B cell (primary cell): ENCODE measurements at regions not wholly inside any gene's neighbourhood (a gene's known extent, or its start where the extent isn't known, plus 50 kb on each side); places are given as distances from the start of the nearest gene placed in this dataset.

Experiments used
- ATAC-seq: fragments of 200-7000 bp; cut with Tn5 transposase; one replicate; pipeline ENCODE4 v1.10.0; 2021; ENCODE audit warnings: low read depth, mild to moderate bottlenecking, moderate number of reproducible peaks, moderate library complexity
- CTCF ChIA-PET: fragments of 350-600 bp; sonication (Branson Sonifier 250); formaldehyde crosslinking; loops from one replicate; lab custom pipeline; 2021; ENCODE audit warnings: antibody characterized with exemption, inconsistent platforms; lab: Charles Lee
- POLR2A ChIA-PET: fragments of 350-600 bp; sonication (Branson Sonifier 250); formaldehyde crosslinking; loops from one replicate; lab custom pipeline; 2021; ENCODE audit warnings: antibody characterized with exemption; lab: Charles Lee
- DNase-seq: peaks from one replicate; pipeline ENCODE4 v3.0.0; 2013
- H2AFZ ChIP-seq: 2 replicates; pipeline ENCODE4 v1.6.1; 2012; ENCODE audit warnings: mild to moderate bottlenecking, low read depth, low read length; ENCODE audit not compliant: insufficient read depth, poor library complexity, severe bottlenecking
- H3K27ac ChIP-seq, 2 donors: 1 replicate in 1 of 2; 2 replicates in 1 of 2; pipeline ENCODE4 v1.5.1; 2012 to 2013; ENCODE audit warnings: low read length in 2 of 2, mild to moderate bottlenecking in 2 of 2, moderate library complexity in 1 of 2
- H3K27me3 ChIP-seq, 4 experiments: fragments of 200-600 bp in 1 of 4; sonication (generic) in 1 of 4; replicated peaks in 1 of 4; 1 replicate in 2 of 4; 2 replicates in 2 of 4; pipeline versions ENCODE4 v1.6.1 to v1.7.0; 2013 to 2016; ENCODE audit warnings: low read length in 3 of 4, mild to moderate bottlenecking in 2 of 4, mixed read lengths in 1 of 4, moderate library complexity in 1 of 4; ENCODE audit not compliant: insufficient read depth in 4 of 4, control insufficient read depth in 3 of 4; ENCODE audit errors: control extremely low read depth in 1 of 4
- H3K36me3 ChIP-seq, 2 experiments: replicated peaks in 1 of 2; 1 replicate in 1 of 2; 2 replicates in 1 of 2; pipeline versions ENCODE4 v1.6.1 to v1.7.1; 2013; ENCODE audit warnings: low read length in 1 of 2; ENCODE audit not compliant: insufficient read depth in 2 of 2, control insufficient read depth in 1 of 2; ENCODE audit errors: control extremely low read depth in 1 of 2, extremely low read depth in 1 of 2
- H3K4me1 ChIP-seq, 2 donors: fragments of 200-600 bp in 1 of 2; sonication (generic) in 1 of 2; 1 replicate in 1 of 2; 2 replicates in 1 of 2; pipeline versions ENCODE4 v1.5.1 to v1.6.1; 2013 to 2017; ENCODE audit warnings: low read length in 2 of 2; ENCODE audit not compliant: control insufficient read depth in 2 of 2, insufficient read depth in 2 of 2
- H3K4me2 ChIP-seq: replicated peaks from 2 replicates; pipeline ENCODE3; 2012; ENCODE audit warnings: mild to moderate bottlenecking, low read depth, low read length; ENCODE audit not compliant: poor library complexity, severe bottlenecking
- H3K4me3 ChIP-seq, 5 experiments: fragments of 200-600 bp in 1 of 5; sonication (generic) in 1 of 5; 1 replicate in 3 of 5; 2 replicates in 2 of 5; pipeline versions ENCODE4 v1.5.1 to v1.7.0; 2011 to 2016; ENCODE audit warnings: low read length in 4 of 5, mild to moderate bottlenecking in 4 of 5, low read depth in 2 of 5, control low read depth in 1 of 5, moderate library complexity in 1 of 5; ENCODE audit not compliant: insufficient read depth in 1 of 5; ENCODE audit errors: control extremely low read depth in 1 of 5, extremely low read depth in 1 of 5
- H3K79me2 ChIP-seq: fragments of 200-600 bp; sonication (generic); one replicate; pipeline ENCODE4 v1.6.0; 2016; ENCODE audit warnings: low read length; ENCODE audit not compliant: control insufficient read depth, insufficient read depth
- H3K9ac ChIP-seq: fragments of 200-600 bp; sonication (generic); 2 replicates; pipeline ENCODE4 v1.6.1; 2017; ENCODE audit warnings: mild to moderate bottlenecking, low read length, moderate library complexity
- H3K9me3 ChIP-seq, 3 donors: one replicate each; pipeline versions ENCODE4 v1.6.1 to v1.7.1; 2013; ENCODE audit warnings: low read length in 2 of 3; ENCODE audit not compliant: control insufficient read depth in 2 of 3, insufficient read depth in 1 of 3; ENCODE audit errors: control extremely low read depth in 1 of 3
- H4K20me1 ChIP-seq: 2 replicates; pipeline ENCODE4 v1.6.0; 2012; ENCODE audit warnings: mild to moderate bottlenecking, low read length; ENCODE audit not compliant: insufficient read depth, control insufficient read depth, poor library complexity, severe bottlenecking
- H3K27ac Mint-ChIP-seq: one replicate; pipeline ENCODE4 v1.8.0; 2021; ENCODE audit warnings: mixed read lengths
- H3K27me3 Mint-ChIP-seq: one replicate; pipeline ENCODE4 v1.8.0; 2021; ENCODE audit warnings: mixed read lengths
- H3K4me1 Mint-ChIP-seq: one replicate; pipeline ENCODE4 v1.8.0; 2021; ENCODE audit warnings: mixed read lengths
- H3K4me3 Mint-ChIP-seq: one replicate; pipeline ENCODE4 v1.8.0; 2021; ENCODE audit warnings: mixed read lengths
- H3K9me3 Mint-ChIP-seq: one replicate; pipeline ENCODE4 v1.8.0; 2022; ENCODE audit warnings: mixed read lengths; ENCODE audit not compliant: insufficient read depth
- EZH2 ChIP-seq: IDR thresholded peaks from 2 replicates; pipeline ENCODE4 v1.6.1; 2012; ENCODE audit warnings: borderline replicate concordance, low read depth, mild to moderate bottlenecking, moderate library complexity, low read length; ENCODE audit not compliant: insufficient read depth, poor library complexity, severe bottlenecking
- WGBS: methylation state at CpG from one replicate; pipeline ENCODE4 v1.1.5; 2013; ENCODE audit warnings: missing lambda C conversion rate; ENCODE audit not compliant: insufficient coverage; 5-methylcytosine and 5-hydroxymethylcytosine counted together
- intact Hi-C: fragments of 100-400 bp; cut with micrococcal nuclease; formaldehyde crosslinking; loops from one replicate; pipeline ENCODE4 v1.10.0; 2022
- TF ChIP-seq, protein P1 (sequence below): fragments of 200-600 bp; IDR thresholded peaks from one replicate; pipeline ENCODE4 v1.8.0; 2022; ENCODE audit warnings: antibody characterized with exemption, mild to moderate bottlenecking

DNA sequence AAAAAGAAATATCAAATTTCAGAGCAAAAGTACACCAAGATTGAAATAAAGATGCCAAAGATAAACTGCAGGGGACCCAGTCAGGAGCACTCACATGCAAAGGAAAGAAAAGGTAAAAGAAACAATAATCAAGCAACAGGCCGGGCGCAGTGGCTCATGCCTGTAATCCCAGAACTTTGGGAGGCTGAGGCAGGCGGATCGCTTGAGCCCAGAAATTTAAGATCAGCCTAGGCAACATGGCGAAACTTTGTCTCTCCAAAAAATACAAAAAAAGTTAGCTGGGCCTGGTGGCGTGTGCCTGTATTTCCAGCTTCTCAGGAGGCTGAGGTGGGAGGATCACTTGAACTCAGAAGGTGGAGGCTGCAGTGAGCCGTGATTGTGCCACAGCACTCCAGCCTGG is 107.6 kb upstream of the SMURF2 start:
- no peak overlapping the region for H3K4me3 ChIP-seq
- no peak for TF ChIP-seq EZH2
- TF ChIP-seq, protein P1, sequence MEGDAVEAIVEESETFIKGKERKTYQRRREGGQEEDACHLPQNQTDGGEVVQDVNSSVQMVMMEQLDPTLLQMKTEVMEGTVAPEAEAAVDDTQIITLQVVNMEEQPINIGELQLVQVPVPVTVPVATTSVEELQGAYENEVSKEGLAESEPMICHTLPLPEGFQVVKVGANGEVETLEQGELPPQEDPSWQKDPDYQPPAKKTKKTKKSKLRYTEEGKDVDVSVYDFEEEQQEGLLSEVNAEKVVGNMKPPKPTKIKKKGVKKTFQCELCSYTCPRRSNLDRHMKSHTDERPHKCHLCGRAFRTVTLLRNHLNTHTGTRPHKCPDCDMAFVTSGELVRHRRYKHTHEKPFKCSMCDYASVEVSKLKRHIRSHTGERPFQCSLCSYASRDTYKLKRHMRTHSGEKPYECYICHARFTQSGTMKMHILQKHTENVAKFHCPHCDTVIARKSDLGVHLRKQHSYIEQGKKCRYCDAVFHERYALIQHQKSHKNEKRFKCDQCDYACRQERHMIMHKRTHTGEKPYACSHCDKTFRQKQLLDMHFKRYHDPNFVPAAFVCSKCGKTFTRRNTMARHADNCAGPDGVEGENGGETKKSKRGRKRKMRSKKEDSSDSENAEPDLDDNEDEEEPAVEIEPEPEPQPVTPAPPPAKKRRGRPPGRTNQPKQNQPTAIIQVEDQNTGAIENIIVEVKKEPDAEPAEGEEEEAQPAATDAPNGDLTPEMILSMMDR: no peak
- H3K9ac ChIP-seq: no peak overlapping the region
- DNase-seq: no peak
- H3K36me3 ChIP-seq: no peaks in the 10 kb centered on the region
- no peaks in the 10 kb centered on the region for H4K20me1 ChIP-seq
- POLR2A ChIA-PET: no interaction called here
- 100% methylated on average over 5 of the region's 7 CpGs for WGBS
- H2AFZ ChIP-seq: no peak overlapping the region
- H3K79me2 ChIP-seq: no peaks in the 10 kb centered on the region
- CTCF ChIA-PET: no interaction called here
- no peak overlapping the region for H3K4me2 ChIP-seq
- H3K9me3 ChIP-seq: no peaks in the 10 kb centered on the region
- no peak overlapping the region for H3K27ac ChIP-seq
- H3K27me3 Mint-ChIP-seq: no peaks in the 10 kb centered on the region
- peaks cover 0 to 3% of the 10 kb centered on the region in 2 donors for H3K4me1 ChIP-seq
- H3K27me3 ChIP-seq: no peaks in the 10 kb centered on the region
- no peak overlapping the region for H3K4me3 Mint-ChIP-seq
- intact Hi-C loops: no loop called here
- no peak for ATAC-seq
- H3K27ac Mint-ChIP-seq: no peak overlapping the region
- no peaks in the 10 kb centered on the region for H3K4me1 Mint-ChIP-seq
- H3K9me3 Mint-ChIP-seq: no peaks in the 10 kb centered on the region

DNA sequence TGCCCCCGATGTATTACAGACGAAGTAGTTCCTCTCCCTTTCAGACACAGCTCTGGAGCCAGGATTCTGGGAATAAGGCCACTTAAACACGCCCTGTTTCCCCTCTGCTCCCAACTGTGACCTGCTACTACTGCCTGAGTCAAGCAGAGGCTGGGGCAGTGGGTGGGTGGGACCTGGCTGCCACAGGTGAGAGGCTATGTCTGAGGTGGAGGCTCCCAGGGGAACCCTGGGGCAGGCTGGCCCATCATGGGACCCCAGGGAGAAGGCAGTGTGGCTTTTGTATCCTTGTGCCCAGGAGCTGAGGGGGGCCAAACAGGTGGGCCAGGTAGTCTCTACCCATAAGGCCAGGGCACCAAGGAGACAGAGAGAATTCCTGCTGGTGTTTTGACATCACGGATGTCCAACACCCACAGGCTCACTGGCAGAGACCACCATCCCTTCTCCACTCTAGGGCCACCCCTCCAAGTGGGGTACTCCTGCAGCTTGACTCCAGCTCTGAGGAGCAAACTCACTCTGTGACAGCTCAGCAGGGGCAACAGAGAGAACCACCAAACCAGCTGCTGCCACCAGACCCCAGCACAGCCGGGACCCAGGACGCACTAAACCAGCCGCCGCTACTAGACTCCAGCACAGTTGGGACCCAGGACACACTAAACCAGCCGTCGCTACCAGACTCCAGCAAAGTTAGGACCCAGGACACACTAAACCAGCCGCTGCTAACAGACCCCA is 105.3 kb upstream of the SMURF2 start:
- H3K9me3 ChIP-seq: no peaks in the 10 kb centered on the region
- H3K4me2 ChIP-seq: no peak overlapping the region
- H3K4me1 Mint-ChIP-seq: no peaks in the 10 kb centered on the region
- H3K27me3 ChIP-seq: no peaks in the 10 kb centered on the region
- DNase-seq (no peak), ATAC-seq (no peak)
- H3K4me1 ChIP-seq: no peaks in the 10 kb centered on the region
- CTCF ChIA-PET: no interaction called here
- H3K36me3 ChIP-seq: no peaks in the 10 kb centered on the region
- H3K4me3 ChIP-seq: no peak overlapping the region
- H3K9me3 Mint-ChIP-seq: no peaks in the 10 kb centered on the region
- H3K4me3 Mint-ChIP-seq: no peak overlapping the region
- no peaks in the 10 kb centered on the region for H3K79me2 ChIP-seq
- no peak overlapping the region for H3K27ac ChIP-seq
- intact Hi-C loops: no loop called here
- no peaks in the 10 kb centered on the region for H4K20me1 ChIP-seq
- TF ChIP-seq EZH2: no peak
- TF ChIP-seq, protein P1: no peak
- H3K27me3 Mint-ChIP-seq: no peaks in the 10 kb centered on the region
- 92% methylated on average over 10 of the region's 11 CpGs for WGBS
- POLR2A ChIA-PET: no interaction called here
- H2AFZ ChIP-seq: no peak overlapping the region
- H3K9ac ChIP-seq: no peak overlapping the region
- no peak overlapping the region for H3K27ac Mint-ChIP-seq
